HCT116 (cell line): ENCODE measurements at regions not wholly inside any gene's neighbourhood (a gene's known extent, or its start where the extent isn't known, plus 50 kb on each side); places are given as distances from the start of the nearest gene placed in this dataset.

ENCODE experiments used
- ATAC-seq: fragments of 200-7000 bp; cut with Tn5 transposase; 2 replicates; pipeline ENCODE4 v1.9.1; 2020; ENCODE audit warnings: mild to moderate bottlenecking, moderate library complexity
- BruUV-seq: library from RNA; stranded (reverse); fragments of 400-500 nt; replicated peaks from 2 replicates; lab custom pipeline; 2021; lab: Mats Ljungman, UMichigan
- CTCF ChIA-PET: fragments of 300-600 bp; sonication (Branson Sonifier 250); formaldehyde crosslinking; loops from one replicate; lab custom pipeline; 2021; ENCODE audit warnings: antibody characterized with exemption; lab: Charles Lee
- POLR2A ChIA-PET: fragments of 300-600, 350-600 bp; sonication (Branson Sonifier 250); formaldehyde crosslinking; loops from one replicate; lab custom pipeline; 2021; ENCODE audit warnings: antibody characterized with exemption; lab: Charles Lee
- RAD21 ChIA-PET, 2 experiments: fragments of 300-600 bp; sonication (Branson Sonifier 250); formaldehyde crosslinking; loops; one replicate each; lab custom pipeline; 2023; ENCODE audit warnings: low total read pairs in 2 of 2; ENCODE audit not compliant: uncharacterized antibody in 2 of 2, unreplicated experiment in 2 of 2, low non-redundant PET in 1 of 2; lab: Charles Lee
- DNase-seq: peaks from one replicate; pipeline ENCODE4 v3.0.0-alpha.2; 2010; ENCODE audit warnings: low read depth, low spot score
- H2AFZ ChIP-seq: fragments of 200-600 bp; shearing (Covaris generic), sonication (generic); 2 replicates; pipeline ENCODE4 v1.6.1; 2017; ENCODE audit warnings: low read depth, mixed run types, mixed read lengths, antibody characterized with exemption, low read length; ENCODE audit not compliant: poor library complexity, severe bottlenecking
- H3K27ac ChIP-seq: 2 replicates; pipeline ENCODE4 v1.5.1; 2012; ENCODE audit warnings: low read depth, low read length
- H3K27me3 ChIP-seq: fragments of 200-600 bp; sonication (generic); 2 replicates; pipeline ENCODE4 v1.6.1; 2016; ENCODE audit warnings: mixed run types, low read length, mixed read lengths; ENCODE audit not compliant: insufficient read depth
- H3K36me3 ChIP-seq, 2 experiments: fragments of 200-500 bp in 1 of 2; fragments of 200-600 bp in 1 of 2; sonication (Bioruptor generic) in 1 of 2; sonication (generic) in 1 of 2; 2 replicates each; pipeline versions ENCODE4 v1.5.1 to v1.6.1; 2014 to 2016; ENCODE audit warnings: low read length in 2 of 2, inconsistent platforms in 1 of 2, mixed read lengths in 1 of 2, mixed run types in 1 of 2; ENCODE audit not compliant: insufficient read depth in 2 of 2, control insufficient read depth in 1 of 2
- H3K4me1 ChIP-seq, 2 experiments: fragments of 200-600 bp in 1 of 2; sonication (generic) in 1 of 2; 2 replicates each; pipeline versions ENCODE4 v1.5.1 to v1.6.1; 2012 to 2017; ENCODE audit warnings: low read length in 2 of 2, inconsistent platforms in 1 of 2, mild to moderate bottlenecking in 1 of 2, mixed read lengths in 1 of 2, mixed run types in 1 of 2, moderate library complexity in 1 of 2; ENCODE audit not compliant: insufficient read depth in 2 of 2, control insufficient read depth in 1 of 2
- H3K4me2 ChIP-seq: fragments of 200-600 bp; sonication (generic); 2 replicates; pipeline ENCODE4 v1.6.1; 2017; ENCODE audit warnings: mixed run types, low read length, mixed read lengths
- H3K4me3 ChIP-seq, 2 experiments: fragments of 200-600 bp in 1 of 2; sonication (generic) in 1 of 2; replicated peaks in 1 of 2; 2 replicates each; pipeline ENCODE4 v1.5.1; 2011 to 2016; ENCODE audit warnings: low read length in 2 of 2, control low read depth in 1 of 2, low read depth in 1 of 2, mild to moderate bottlenecking in 1 of 2, mixed read lengths in 1 of 2, mixed run types in 1 of 2
- H3K79me2 ChIP-seq: fragments of 200-600 bp; sonication (generic); 2 replicates; pipeline ENCODE4 v1.6.1; 2017; ENCODE audit warnings: mild to moderate bottlenecking, mixed run types, low read length, moderate library complexity, mixed read lengths; ENCODE audit not compliant: insufficient read depth
- H3K9ac ChIP-seq: fragments of 200-600 bp; sonication (generic); 2 replicates; pipeline ENCODE4 v1.6.1; 2016; ENCODE audit warnings: low read length, mixed read lengths
- H3K9me2 ChIP-seq: fragments of 200-600 bp; sonication (generic), shearing (Covaris generic); 2 replicates; pipeline ENCODE4 v1.6.1; 2017; ENCODE audit warnings: mixed run types, mild to moderate bottlenecking, moderate library complexity; ENCODE audit not compliant: insufficient read depth
- H3K9me3 ChIP-seq, 2 experiments: fragments of 200-500 bp in 1 of 2; fragments of 200-600 bp in 1 of 2; sonication (Bioruptor generic) in 1 of 2; sonication (generic) in 1 of 2; 2 replicates each; pipeline ENCODE4 v1.6.1; 2014 to 2017; ENCODE audit warnings: low read length in 2 of 2, mixed read lengths in 2 of 2, inconsistent platforms in 1 of 2, low read depth in 1 of 2, mild to moderate bottlenecking in 1 of 2, mixed run types in 1 of 2, moderate library complexity in 1 of 2; ENCODE audit not compliant: control insufficient read depth in 1 of 2, insufficient read depth in 1 of 2
- H4K20me1 ChIP-seq: fragments of 200-600 bp; sonication (generic), shearing (Covaris generic); 2 replicates; pipeline ENCODE4 v1.6.1; 2017; ENCODE audit warnings: mixed run types, mild to moderate bottlenecking, moderate library complexity; ENCODE audit not compliant: insufficient read depth
- FOSL1 ChIP-seq: IDR thresholded peaks from 2 replicates; pipeline ENCODE4 v1.6.1; 2012; ENCODE audit warnings: low read depth
- MAX ChIP-seq: IDR thresholded peaks from 2 replicates; pipeline ENCODE4 v1.6.1; 2012
- POLR2A ChIP-seq: IDR thresholded peaks from 2 replicates; pipeline ENCODE4 v1.7.0; 2011; ENCODE audit warnings: borderline replicate concordance; ENCODE audit not compliant: insufficient read depth, insufficient read length; ENCODE audit errors: extremely low read depth
- RAD21 ChIP-seq: IDR thresholded peaks from 2 replicates; pipeline ENCODE4 v1.6.1; 2012; ENCODE audit warnings: low read depth, mild to moderate bottlenecking
- REST ChIP-seq: IDR thresholded peaks from 2 replicates; pipeline ENCODE4 v1.6.1; 2012; ENCODE audit warnings: low read depth
- SIN3A ChIP-seq: IDR thresholded peaks from 2 replicates; pipeline ENCODE4 v1.6.1; 2012; ENCODE audit warnings: low read depth
- YY1 ChIP-seq: IDR thresholded peaks from 2 replicates; pipeline ENCODE4 v1.6.1; 2011; ENCODE audit warnings: low read length, low read depth, moderate library complexity, mild to moderate bottlenecking; ENCODE audit not compliant: insufficient replicate concordance; ENCODE audit errors: extremely low read depth
- ZNF274 ChIP-seq: fragments of 200-500 bp; sonication (Bioruptor generic); IDR thresholded peaks from 2 replicates; pipeline ENCODE4 v1.6.1; 2014; ENCODE audit warnings: mild to moderate bottlenecking, low read depth, low read length, inconsistent platforms
- intact Hi-C: fragments of 100-400 bp; cut with micrococcal nuclease; formaldehyde crosslinking; loops from 2 replicates; pipeline ENCODE4 v1.10.0; 2022

GRCh38 chr2:160741815-160742214 lies 248.2 kb upstream of the RBMS1 start:
- Histone ChIP-seq H3K9me3 (no peaks in the 10 kb centered on the region), H3K36me3 (no peaks in the 10 kb centered on the region), H4K20me1 (no peaks in the 10 kb centered on the region), H3K27me3 (no peaks in the 10 kb centered on the region), H3K27ac (no peak overlapping the region), H3K9me2 (no peaks in the 10 kb centered on the region), H2AFZ (no peak overlapping the region), H3K4me2 (no peak overlapping the region), H3K79me2 (no peaks in the 10 kb centered on the region), H3K4me3 (no peak overlapping the region), H3K4me1 (no peaks in the 10 kb centered on the region), H3K9ac (no peak overlapping the region)
- ATAC-seq (no peak), DNase-seq (no peak)
- intact Hi-C loops, result no loop called here
- ChIA-PET CTCF (no interaction called here), POLR2A (no interaction called here), RAD21 (no interaction called here)
- TF ChIP-seq MAX (no peak), FOSL1 (no peak), RAD21 (no peak), ZNF274 (no peak), POLR2A (no peak), REST (no peak), YY1 (no peak), SIN3A (no peak)
- no TSS peak for BruUV-seq
